Panc1 (cell line): ENCODE measurements at regions not wholly inside any gene's neighbourhood (a gene's known extent, or its start where the extent isn't known, plus 50 kb on each side); places are given as distances from the start of the nearest gene placed in this dataset.
"Not testable (repeated sequence)": the region's sequence is repeated elsewhere in the genome, so short reads cannot be mapped to it uniquely, and the experiment has no call there.

Source experiments
- ATAC-seq: fragments of 200-7000 bp; cut with Tn5 transposase; 2 replicates; pipeline ENCODE4 v1.9.1; 2020; ENCODE audit warnings: mild to moderate bottlenecking, moderate library complexity
- BruUV-seq: library from RNA; stranded (reverse); fragments of 400-500 nt; replicated peaks from 2 replicates; lab custom pipeline; 2021; lab: Mats Ljungman, UMichigan
- CTCF ChIA-PET: fragments of 300-600 bp; sonication (Branson Sonifier 250); formaldehyde crosslinking; loops from one replicate; lab custom pipeline; 2022; ENCODE audit warnings: antibody characterized with exemption; lab: Charles Lee
- POLR2A ChIA-PET: fragments of 300-600 bp; sonication (Branson Sonifier 250); formaldehyde crosslinking; loops from one replicate; lab custom pipeline; 2022; ENCODE audit warnings: antibody characterized with exemption; lab: Charles Lee
- DNase-seq: peaks from one replicate; pipeline ENCODE4 v3.0.0-alpha.2; 2010; ENCODE audit warnings: low read depth, low spot score
- H3K27ac ChIP-seq: 2 replicates; pipeline ENCODE4 v1.5.1; 2011; ENCODE audit warnings: mild to moderate bottlenecking, low read length, inconsistent platforms
- H3K27me3 ChIP-seq: fragments of 200-500 bp; sonication (Bioruptor generic); 2 replicates; pipeline ENCODE4 v1.6.0; 2014; ENCODE audit warnings: low read length, inconsistent platforms; ENCODE audit not compliant: control insufficient read depth, insufficient read depth
- H3K36me3 ChIP-seq: fragments of 200-500 bp; sonication (Bioruptor generic); 2 replicates; pipeline ENCODE4 v1.5.1; 2014; ENCODE audit warnings: inconsistent platforms, mild to moderate bottlenecking, low read length, moderate library complexity; ENCODE audit not compliant: control insufficient read depth, insufficient read depth
- H3K4me1 ChIP-seq: 2 replicates; pipeline ENCODE4 v1.5.1; 2011; ENCODE audit warnings: inconsistent platforms, mild to moderate bottlenecking, low read length, moderate library complexity; ENCODE audit not compliant: control insufficient read depth, insufficient read depth
- H3K4me3 ChIP-seq, 2 experiments: 2 replicates each; pipeline ENCODE4 v1.5.1; 2011 to 2012; ENCODE audit warnings: low read depth in 2 of 2, low read length in 2 of 2, mild to moderate bottlenecking in 2 of 2, inconsistent platforms in 1 of 2, moderate library complexity in 1 of 2
- H3K9me3 ChIP-seq: fragments of 200-500 bp; sonication (Bioruptor generic); 2 replicates; pipeline ENCODE4 v1.5.1; 2014; ENCODE audit warnings: low read depth, mild to moderate bottlenecking, inconsistent platforms, low read length, moderate library complexity; ENCODE audit not compliant: control insufficient read depth, insufficient read depth
- POLR2AphosphoS5 ChIP-seq: IDR thresholded peaks from 2 replicates; pipeline ENCODE4 v1.6.1; 2012; ENCODE audit warnings: mild to moderate bottlenecking, low read depth, low read length, moderate library complexity
- SIN3A ChIP-seq: IDR thresholded peaks from 2 replicates; pipeline ENCODE4 v1.6.1; 2012; ENCODE audit warnings: low read depth, mild to moderate bottlenecking, low read length, moderate library complexity, borderline replicate concordance; ENCODE audit not compliant: insufficient read depth
- TCF7L2 ChIP-seq: IDR thresholded peaks from 2 replicates; pipeline ENCODE4 v1.6.1; 2011; ENCODE audit warnings: mild to moderate bottlenecking, low read depth, low read length, inconsistent platforms
- in situ Hi-C: cut with HindIII; loops from 2 replicates; pipeline ENCODE4 v1.10.0; 2016; ENCODE audit warnings: low sequenced_read_pairs, low pct_unique_long_range_greater_than_20kb
- intact Hi-C: fragments of 100-400 bp; cut with micrococcal nuclease; formaldehyde crosslinking; loops from one replicate; pipeline ENCODE4 v1.10.0; 2022; ENCODE audit not compliant: unreplicated experiment
- TF ChIP-seq, protein P1 (sequence below), 2 experiments: IDR thresholded peaks; 2 replicates each; pipeline ENCODE4 v1.6.1; 2011 to 2012; ENCODE audit warnings: low read depth in 2 of 2, control low read depth in 1 of 2, low read length in 1 of 2, mild to moderate bottlenecking in 1 of 2, moderate library complexity in 1 of 2; ENCODE audit not compliant: insufficient read depth in 1 of 2
- TF ChIP-seq, protein P2 (sequence below): fragments of 450-650 bp; IDR thresholded peaks from 2 replicates; pipeline ENCODE4 v1.5.1; 2017; ENCODE audit warnings: mild to moderate bottlenecking

DNA sequence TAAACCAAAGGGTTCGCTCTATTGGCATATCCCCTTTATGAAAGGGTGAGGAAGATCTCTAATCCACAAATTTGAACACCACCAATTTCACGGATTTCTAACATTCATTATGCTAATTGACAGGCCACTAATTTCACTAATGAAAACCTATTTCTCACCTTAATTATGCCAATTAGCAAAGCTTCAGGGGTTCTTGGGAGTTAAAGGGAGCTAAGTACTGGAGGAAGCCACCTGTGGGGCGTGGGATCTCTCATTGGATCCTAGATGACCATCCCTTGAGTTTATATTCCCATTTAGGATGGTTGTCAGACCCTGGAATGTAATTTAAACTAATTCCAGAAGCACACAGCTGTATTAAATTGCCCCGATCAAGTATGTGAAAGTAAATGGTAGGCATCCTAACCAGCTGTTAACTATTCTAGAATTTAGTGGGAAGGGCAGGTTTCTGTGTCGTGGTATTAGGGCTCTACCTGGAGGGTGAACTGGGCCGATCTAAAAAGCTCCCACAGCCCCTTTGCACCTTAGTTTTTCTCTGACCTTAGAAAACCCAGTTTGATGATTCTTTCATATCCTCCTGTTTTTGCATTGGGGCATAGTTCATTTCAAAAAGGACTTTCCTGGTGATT, 77.1 kb downstream of the C9orf152 start:
- intact Hi-C loops, result no loop called here
- Histone ChIP-seq H3K4me1 (peaks cover 5% of the 10 kb centered on the region; the same call in 1 of the 2 replicates), H3K9me3 (no peaks in the 10 kb centered on the region), H3K4me3 (no peak overlapping the region), H3K27me3 (no peaks in the 10 kb centered on the region), H3K36me3 (no peaks in the 10 kb centered on the region), H3K27ac (no peak overlapping the region)
- ATAC-seq (no peak), DNase-seq (no peak)
- TF ChIP-seq, protein P1, sequence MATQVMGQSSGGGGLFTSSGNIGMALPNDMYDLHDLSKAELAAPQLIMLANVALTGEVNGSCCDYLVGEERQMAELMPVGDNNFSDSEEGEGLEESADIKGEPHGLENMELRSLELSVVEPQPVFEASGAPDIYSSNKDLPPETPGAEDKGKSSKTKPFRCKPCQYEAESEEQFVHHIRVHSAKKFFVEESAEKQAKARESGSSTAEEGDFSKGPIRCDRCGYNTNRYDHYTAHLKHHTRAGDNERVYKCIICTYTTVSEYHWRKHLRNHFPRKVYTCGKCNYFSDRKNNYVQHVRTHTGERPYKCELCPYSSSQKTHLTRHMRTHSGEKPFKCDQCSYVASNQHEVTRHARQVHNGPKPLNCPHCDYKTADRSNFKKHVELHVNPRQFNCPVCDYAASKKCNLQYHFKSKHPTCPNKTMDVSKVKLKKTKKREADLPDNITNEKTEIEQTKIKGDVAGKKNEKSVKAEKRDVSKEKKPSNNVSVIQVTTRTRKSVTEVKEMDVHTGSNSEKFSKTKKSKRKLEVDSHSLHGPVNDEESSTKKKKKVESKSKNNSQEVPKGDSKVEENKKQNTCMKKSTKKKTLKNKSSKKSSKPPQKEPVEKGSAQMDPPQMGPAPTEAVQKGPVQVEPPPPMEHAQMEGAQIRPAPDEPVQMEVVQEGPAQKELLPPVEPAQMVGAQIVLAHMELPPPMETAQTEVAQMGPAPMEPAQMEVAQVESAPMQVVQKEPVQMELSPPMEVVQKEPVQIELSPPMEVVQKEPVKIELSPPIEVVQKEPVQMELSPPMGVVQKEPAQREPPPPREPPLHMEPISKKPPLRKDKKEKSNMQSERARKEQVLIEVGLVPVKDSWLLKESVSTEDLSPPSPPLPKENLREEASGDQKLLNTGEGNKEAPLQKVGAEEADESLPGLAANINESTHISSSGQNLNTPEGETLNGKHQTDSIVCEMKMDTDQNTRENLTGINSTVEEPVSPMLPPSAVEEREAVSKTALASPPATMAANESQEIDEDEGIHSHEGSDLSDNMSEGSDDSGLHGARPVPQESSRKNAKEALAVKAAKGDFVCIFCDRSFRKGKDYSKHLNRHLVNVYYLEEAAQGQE (IDR thresholded peaks at IDR 0.05; ENCODE audit: insufficient read depth in 1 of 2, low read depth in 2 of 2, low read length in 1 of 2), result no peak
- TF ChIP-seq, protein P2, sequence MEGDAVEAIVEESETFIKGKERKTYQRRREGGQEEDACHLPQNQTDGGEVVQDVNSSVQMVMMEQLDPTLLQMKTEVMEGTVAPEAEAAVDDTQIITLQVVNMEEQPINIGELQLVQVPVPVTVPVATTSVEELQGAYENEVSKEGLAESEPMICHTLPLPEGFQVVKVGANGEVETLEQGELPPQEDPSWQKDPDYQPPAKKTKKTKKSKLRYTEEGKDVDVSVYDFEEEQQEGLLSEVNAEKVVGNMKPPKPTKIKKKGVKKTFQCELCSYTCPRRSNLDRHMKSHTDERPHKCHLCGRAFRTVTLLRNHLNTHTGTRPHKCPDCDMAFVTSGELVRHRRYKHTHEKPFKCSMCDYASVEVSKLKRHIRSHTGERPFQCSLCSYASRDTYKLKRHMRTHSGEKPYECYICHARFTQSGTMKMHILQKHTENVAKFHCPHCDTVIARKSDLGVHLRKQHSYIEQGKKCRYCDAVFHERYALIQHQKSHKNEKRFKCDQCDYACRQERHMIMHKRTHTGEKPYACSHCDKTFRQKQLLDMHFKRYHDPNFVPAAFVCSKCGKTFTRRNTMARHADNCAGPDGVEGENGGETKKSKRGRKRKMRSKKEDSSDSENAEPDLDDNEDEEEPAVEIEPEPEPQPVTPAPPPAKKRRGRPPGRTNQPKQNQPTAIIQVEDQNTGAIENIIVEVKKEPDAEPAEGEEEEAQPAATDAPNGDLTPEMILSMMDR, result no peak
- TF ChIP-seq POLR2AphosphoS5 (no peak), SIN3A (no peak), TCF7L2 (no peak)
- ChIA-PET POLR2A (no interaction called here), CTCF (no interaction called here)
- no TSS peak for BruUV-seq
- in situ Hi-C loops, result no loop called here

DNA sequence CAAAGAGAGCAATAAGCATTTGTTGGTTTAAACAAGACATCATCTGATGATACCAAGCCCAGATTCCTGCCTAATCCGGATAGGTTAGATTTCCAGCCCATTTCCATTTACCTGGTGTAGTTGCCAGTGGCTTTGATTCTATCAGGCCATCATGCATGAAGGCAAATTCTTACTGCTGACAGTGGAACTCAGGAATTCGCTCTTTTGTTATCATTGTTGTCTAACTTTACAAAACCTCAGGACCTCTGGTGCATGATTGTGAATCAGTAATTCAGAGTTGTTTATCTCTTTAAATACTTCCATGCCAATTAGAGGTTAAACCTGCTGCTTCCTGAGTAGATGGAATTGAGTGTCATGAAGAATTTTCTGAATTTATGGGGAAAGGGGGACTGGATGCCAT, 76.5 kb downstream of the C9orf152 start:
- peaks cover 5% of the 10 kb centered on the region; the same call in 1 of the 2 replicates for H3K4me1 ChIP-seq
- TF ChIP-seq, protein P1 (IDR thresholded peaks at IDR 0.05; ENCODE audit: insufficient read depth in 1 of 2, low read depth in 2 of 2, low read length in 1 of 2), result no peak
- TF ChIP-seq SIN3A (no peak), POLR2AphosphoS5 (no peak), TCF7L2 (no peak)
- TF ChIP-seq, protein P2, result no peak
- ATAC-seq (no peak), DNase-seq (no peak)
- no peaks in the 10 kb centered on the region for H3K27me3 ChIP-seq
- CTCF ChIA-PET, result no interaction called here
- BruUV-seq, result no TSS peak
- no peak overlapping the region for H3K27ac ChIP-seq
- in situ Hi-C loops, result no loop called here
- no peaks in the 10 kb centered on the region for H3K9me3 ChIP-seq
- no peak overlapping the region for H3K4me3 ChIP-seq
- POLR2A ChIA-PET, result no interaction called here
- intact Hi-C loops, result no loop called here
- no peaks in the 10 kb centered on the region for H3K36me3 ChIP-seq

DNA sequence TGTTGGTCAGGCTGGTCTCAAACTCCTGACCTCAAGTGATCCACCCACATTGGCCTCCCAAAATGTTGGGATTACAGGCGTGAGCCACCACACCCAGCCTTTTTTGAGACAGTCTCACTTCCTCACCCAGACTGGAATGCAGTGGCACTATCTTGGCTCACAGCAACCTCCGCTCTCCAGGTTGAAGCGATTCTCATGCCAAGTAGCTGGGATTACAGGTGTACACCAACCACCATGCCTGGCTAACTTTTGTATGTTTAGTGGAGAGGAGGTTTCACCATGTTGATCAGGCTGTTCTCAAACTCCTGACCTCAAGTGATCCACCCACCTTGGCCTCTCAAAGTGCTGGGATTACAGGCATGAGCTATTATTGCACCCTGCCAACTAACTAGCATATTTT, 75.4 kb downstream of the C9orf152 start:
- H3K27ac ChIP-seq, in situ Hi-C loops, H3K4me3 ChIP-seq, POLR2A ChIA-PET, intact Hi-C loops, H3K36me3 ChIP-seq, BruUV-seq, ATAC-seq, H3K4me1 ChIP-seq, H3K9me3 ChIP-seq, DNase-seq, H3K27me3 ChIP-seq: not testable (repeated sequence)
- CTCF ChIA-PET, result interaction anchor here (0.6 kb wide), 1 partner anchor 661 kb away, joined by 4 read pairs; no protein-coding TSS in a partner anchor
